GM12891 (cell line): ENCODE measurements at regions not wholly inside any gene's neighbourhood (a gene's known extent, or its start where the extent isn't known, plus 50 kb on each side); places are given as distances from the start of the nearest gene placed in this dataset.

Experiments
- POLR2A ChIP-seq: IDR thresholded peaks from 2 replicates; pipeline ENCODE4 v1.6.1; 2011; ENCODE audit warnings: low read depth, low read length, control low read depth
- POLR2AphosphoS5 ChIP-seq: IDR thresholded peaks from 2 replicates; pipeline ENCODE4 v1.6.1; 2011; ENCODE audit warnings: low read depth, low read length, control low read depth
- SPI1 ChIP-seq: IDR thresholded peaks from 2 replicates; pipeline ENCODE4 v1.6.1; 2011; ENCODE audit warnings: low read depth, low read length, control low read depth
- TAF1 ChIP-seq: IDR thresholded peaks from 2 replicates; pipeline ENCODE4 v1.6.1; 2011; ENCODE audit warnings: low read depth, low read length, control low read depth

GRCh38 chr13:30851697-30852096 lies 54.4 kb upstream of the MEDAG start:
- TF ChIP-seq POLR2A (no peak), POLR2AphosphoS5 (no peak), TAF1 (no peak), SPI1 (peak; percentile 79)
